ENCODE measurements at regions not wholly inside any gene's neighbourhood (a gene's known extent, or its start where the extent isn't known, plus 50 kb on each side); places are given as distances from the start of the nearest gene placed in this dataset.

DNA sequence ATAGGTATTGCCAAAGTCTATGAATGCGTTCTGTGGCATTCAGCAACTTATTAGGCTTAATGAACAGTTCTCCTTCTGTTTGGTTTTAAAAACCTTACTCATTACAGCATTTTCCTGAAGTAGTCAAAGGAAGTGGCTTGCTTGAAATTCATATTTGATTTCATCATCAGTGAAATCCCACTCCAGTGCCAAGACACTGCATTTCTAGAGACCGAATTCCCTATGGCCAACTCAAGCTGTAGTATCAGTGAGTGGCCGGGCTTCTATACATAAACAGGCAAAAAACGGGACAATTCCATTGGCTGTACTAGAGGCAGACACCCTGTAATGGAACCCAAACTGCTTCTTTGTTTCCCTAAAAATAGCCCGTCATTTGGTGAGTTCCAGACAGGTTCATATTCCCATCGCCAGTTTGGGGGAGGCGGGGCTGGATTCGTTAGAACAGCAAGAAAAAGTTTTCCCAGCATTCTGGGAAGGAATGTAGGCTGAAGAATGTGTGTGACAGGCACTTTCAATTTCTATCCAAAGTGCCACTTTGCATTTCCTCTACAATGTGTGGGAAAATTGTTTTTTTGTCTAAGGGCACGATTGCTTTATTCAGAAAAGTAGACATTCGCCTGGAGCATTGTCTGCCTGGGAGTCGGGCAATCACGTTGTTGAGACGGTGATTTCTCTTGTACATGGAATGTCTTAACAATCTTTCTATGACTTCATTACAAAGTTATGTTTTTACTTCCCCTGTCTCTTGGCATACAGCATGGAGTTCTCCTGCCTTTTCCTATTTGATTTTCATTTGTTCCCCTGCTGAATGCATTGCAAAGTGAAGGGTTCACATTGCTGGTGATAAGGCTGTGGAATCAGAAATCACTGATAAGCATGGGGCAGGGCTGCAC, 141.8 kb upstream of the MAST4 start:
- Histone ChIP-seq H3K9ac (ENCODE audit: low read depth, low read length, poor library complexity, severe bottlenecking) (no peak overlapping the region), H3K4me3 (ENCODE audit: low read length, poor library complexity, severe bottlenecking) (no peak overlapping the region), H4K20me1 (ENCODE audit: insufficient read depth, low read length, poor library complexity, severe bottlenecking) (no peaks in the 10 kb centered on the region)

DNA sequence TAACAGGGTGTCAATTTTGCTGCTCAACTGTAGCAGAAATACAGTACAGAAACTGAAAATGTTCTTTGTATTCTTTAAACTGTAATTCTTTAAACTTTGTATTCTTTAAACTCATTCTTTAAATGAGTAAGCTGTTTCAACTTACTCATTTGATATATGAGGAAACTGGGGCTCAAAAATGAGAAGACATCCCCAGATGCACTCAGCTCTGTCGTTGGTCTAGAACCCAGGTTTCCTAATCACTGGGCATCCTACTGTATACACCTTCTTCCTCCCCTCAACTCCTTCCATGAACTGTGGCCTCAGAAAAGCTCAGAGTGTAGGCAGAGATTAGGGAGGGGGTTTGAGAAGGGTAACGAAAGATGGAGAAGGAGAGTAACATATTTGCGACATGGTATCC, 136.5 kb upstream of the MAST4 start:
- Histone ChIP-seq H3K4me1 (ENCODE audit: insufficient read depth, low read length, poor library complexity, severe bottlenecking) (no peaks in the 10 kb centered on the region), H3K4me2 (ENCODE audit: low read depth, low read length, poor library complexity, severe bottlenecking) (no peak overlapping the region), H3K9me3 (ENCODE audit: insufficient read depth, low read depth, low read length) (no peaks in the 10 kb centered on the region), H4K20me1 (ENCODE audit: insufficient read depth, low read length, poor library complexity, severe bottlenecking) (no peaks in the 10 kb centered on the region), H3F3A (ENCODE audit: low read depth) (no peaks in the 10 kb centered on the region), H3K4me3 (ENCODE audit: low read length, poor library complexity, severe bottlenecking) (no peak overlapping the region), H3K36me3 (ENCODE audit: insufficient read depth, low read length) (no peaks in the 10 kb centered on the region), H3K9me2 (replicated peaks; ENCODE audit: low read depth, low read length) (no peaks in the 10 kb centered on the region), H3K9ac (ENCODE audit: low read depth, low read length, poor library complexity, severe bottlenecking) (no peak overlapping the region), H3K79me2 (ENCODE audit: insufficient read depth, low read length) (no peaks in the 10 kb centered on the region), H3K27me3 (ENCODE audit: insufficient read depth, low read length, poor library complexity, severe bottlenecking) (no peaks in the 10 kb centered on the region), H2AFZ (ENCODE audit: low read length) (no peak overlapping the region)
- TF ChIP-seq, protein P1, sequence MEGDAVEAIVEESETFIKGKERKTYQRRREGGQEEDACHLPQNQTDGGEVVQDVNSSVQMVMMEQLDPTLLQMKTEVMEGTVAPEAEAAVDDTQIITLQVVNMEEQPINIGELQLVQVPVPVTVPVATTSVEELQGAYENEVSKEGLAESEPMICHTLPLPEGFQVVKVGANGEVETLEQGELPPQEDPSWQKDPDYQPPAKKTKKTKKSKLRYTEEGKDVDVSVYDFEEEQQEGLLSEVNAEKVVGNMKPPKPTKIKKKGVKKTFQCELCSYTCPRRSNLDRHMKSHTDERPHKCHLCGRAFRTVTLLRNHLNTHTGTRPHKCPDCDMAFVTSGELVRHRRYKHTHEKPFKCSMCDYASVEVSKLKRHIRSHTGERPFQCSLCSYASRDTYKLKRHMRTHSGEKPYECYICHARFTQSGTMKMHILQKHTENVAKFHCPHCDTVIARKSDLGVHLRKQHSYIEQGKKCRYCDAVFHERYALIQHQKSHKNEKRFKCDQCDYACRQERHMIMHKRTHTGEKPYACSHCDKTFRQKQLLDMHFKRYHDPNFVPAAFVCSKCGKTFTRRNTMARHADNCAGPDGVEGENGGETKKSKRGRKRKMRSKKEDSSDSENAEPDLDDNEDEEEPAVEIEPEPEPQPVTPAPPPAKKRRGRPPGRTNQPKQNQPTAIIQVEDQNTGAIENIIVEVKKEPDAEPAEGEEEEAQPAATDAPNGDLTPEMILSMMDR (conservative IDR thresholded peaks at IDR 0.05; ENCODE audit: low read length): no peak
- TF ChIP-seq EZH2phosphoT487 (IDR thresholded peaks at IDR 0.05; ENCODE audit: borderline replicate concordance): no peak

More for the DNA sequence above, 141.8 kb upstream of the MAST4 start:
- Histone ChIP-seq H3K9me3 (ENCODE audit: insufficient read depth, low read depth, low read length) (no peaks in the 10 kb centered on the region), H3K27me3 (ENCODE audit: insufficient read depth, low read length, poor library complexity, severe bottlenecking) (no peaks in the 10 kb centered on the region), H3K36me3 (ENCODE audit: insufficient read depth, low read length) (no peaks in the 10 kb centered on the region), H2AFZ (ENCODE audit: low read length) (no peak overlapping the region), H3K4me1 (ENCODE audit: insufficient read depth, low read length, poor library complexity, severe bottlenecking) (no peaks in the 10 kb centered on the region), H3K9me2 (replicated peaks; ENCODE audit: low read depth, low read length) (no peaks in the 10 kb centered on the region), H3K79me2 (ENCODE audit: insufficient read depth, low read length) (no peaks in the 10 kb centered on the region), H3K4me2 (ENCODE audit: low read depth, low read length, poor library complexity, severe bottlenecking) (no peak overlapping the region), H3F3A (ENCODE audit: low read depth) (no peaks in the 10 kb centered on the region)
- no peak for TF ChIP-seq EZH2phosphoT487 (IDR thresholded peaks at IDR 0.05; ENCODE audit: borderline replicate concordance)
- TF ChIP-seq, protein P1 (conservative IDR thresholded peaks at IDR 0.05; ENCODE audit: low read length): no peak

DNA sequence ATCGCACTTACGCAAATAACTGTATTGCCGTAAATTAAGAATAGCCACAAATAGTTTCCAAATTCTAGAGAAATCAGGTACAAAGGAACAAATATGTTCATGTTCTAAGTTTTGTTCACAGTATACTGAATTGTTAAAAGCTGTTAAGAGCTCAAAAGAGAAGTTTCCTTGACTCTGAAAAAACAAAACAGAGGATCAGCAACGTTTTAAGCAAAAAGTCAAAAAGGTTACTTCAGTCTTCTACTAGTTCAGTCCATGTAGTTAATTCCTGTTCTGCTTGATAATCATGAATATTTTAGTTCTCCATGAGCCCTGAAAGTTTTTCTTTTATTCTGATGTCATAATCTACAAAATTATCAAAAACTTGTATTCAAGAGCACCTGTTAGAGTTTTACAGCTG, 128.6 kb upstream of the MAST4 start:
- no peaks in the 10 kb centered on the region for H4K20me1 ChIP-seq (ENCODE audit: insufficient read depth, low read length, poor library complexity, severe bottlenecking)
- H3F3A ChIP-seq (ENCODE audit: low read depth): no peaks in the 10 kb centered on the region
- H3K9me2 ChIP-seq (replicated peaks; ENCODE audit: low read depth, low read length): no peaks in the 10 kb centered on the region
- H3K27me3 ChIP-seq (ENCODE audit: insufficient read depth, low read length, poor library complexity, severe bottlenecking): no peaks in the 10 kb centered on the region
- H3K36me3 ChIP-seq (ENCODE audit: insufficient read depth, low read length): no peaks in the 10 kb centered on the region
- no peaks in the 10 kb centered on the region for H3K79me2 ChIP-seq (ENCODE audit: insufficient read depth, low read length)
- no peak for TF ChIP-seq EZH2phosphoT487 (IDR thresholded peaks at IDR 0.05; ENCODE audit: borderline replicate concordance)
- TF ChIP-seq, protein P1 (conservative IDR thresholded peaks at IDR 0.05; ENCODE audit: low read length): no peak
- H3K9ac ChIP-seq (ENCODE audit: low read depth, low read length, poor library complexity, severe bottlenecking): no peak overlapping the region
- H3K4me1 ChIP-seq (ENCODE audit: insufficient read depth, low read length, poor library complexity, severe bottlenecking): no peaks in the 10 kb centered on the region
- H3K4me2 ChIP-seq (ENCODE audit: low read depth, low read length, poor library complexity, severe bottlenecking): no peak overlapping the region
- no peak overlapping the region for H3K4me3 ChIP-seq (ENCODE audit: low read length, poor library complexity, severe bottlenecking)
- no peak overlapping the region for H2AFZ ChIP-seq (ENCODE audit: low read length)
- H3K9me3 ChIP-seq (ENCODE audit: insufficient read depth, low read depth, low read length): peaks cover 14% of the 10 kb centered on the region
